ENCODE measurements at regions not wholly inside any gene's neighbourhood (a gene's known extent, or its start where the extent isn't known, plus 50 kb on each side); places are given as distances from the start of the nearest gene placed in this dataset.

DNA sequence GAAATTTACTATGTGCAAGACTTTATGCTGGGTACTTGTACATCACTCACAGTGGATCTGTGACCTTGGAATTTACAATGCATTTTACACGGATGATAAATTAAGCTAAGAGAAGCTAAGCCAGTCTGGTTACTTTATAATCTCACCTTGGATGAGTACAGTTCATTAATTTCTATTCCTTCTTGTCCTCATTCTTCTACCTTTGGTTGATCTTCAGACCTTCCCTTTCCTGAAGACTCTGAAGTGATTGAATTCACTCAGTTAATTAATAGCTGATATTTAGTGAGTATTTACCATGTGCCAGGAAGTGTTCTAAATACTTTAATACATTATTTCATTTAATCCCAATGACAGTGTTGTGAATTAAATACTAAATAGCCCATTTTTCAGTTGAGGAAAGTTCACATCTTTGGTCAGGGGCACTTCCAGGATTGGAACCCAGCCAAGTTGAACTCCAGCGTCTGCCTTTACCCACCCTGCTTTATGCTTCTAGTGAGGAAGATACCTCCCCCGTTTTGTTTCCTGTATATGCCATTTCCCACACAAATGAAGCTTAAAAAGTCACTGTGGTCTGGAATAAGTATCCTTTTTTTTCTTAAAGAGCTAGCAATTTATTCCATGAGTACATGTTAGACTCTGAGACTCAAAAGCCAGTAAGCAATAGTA is 146.6 kb downstream of the TLR5 start:
- no peak for DNase-seq (ENCODE audit: low read depth)

DNA sequence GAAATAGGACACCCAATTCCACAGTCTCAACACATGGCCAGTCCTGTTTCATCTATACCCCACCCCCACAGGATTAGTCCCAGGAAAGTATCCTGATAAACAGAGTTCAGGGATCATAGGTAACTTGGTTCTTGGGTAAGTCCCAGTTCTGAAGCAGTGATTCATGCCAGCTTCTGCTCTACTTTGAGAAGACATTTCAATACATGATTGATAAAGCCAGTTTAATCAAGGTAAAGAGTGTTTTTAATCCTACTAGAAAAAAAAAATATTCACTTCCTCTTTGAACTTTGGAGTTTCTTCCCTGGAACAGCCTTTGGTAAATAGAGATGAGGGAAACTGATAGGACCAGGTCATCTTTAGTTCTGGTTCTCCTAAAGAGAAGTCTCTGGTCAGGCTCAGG is 142.4 kb downstream of the TLR5 start:
- no peak for DNase-seq (ENCODE audit: low read depth)

DNA sequence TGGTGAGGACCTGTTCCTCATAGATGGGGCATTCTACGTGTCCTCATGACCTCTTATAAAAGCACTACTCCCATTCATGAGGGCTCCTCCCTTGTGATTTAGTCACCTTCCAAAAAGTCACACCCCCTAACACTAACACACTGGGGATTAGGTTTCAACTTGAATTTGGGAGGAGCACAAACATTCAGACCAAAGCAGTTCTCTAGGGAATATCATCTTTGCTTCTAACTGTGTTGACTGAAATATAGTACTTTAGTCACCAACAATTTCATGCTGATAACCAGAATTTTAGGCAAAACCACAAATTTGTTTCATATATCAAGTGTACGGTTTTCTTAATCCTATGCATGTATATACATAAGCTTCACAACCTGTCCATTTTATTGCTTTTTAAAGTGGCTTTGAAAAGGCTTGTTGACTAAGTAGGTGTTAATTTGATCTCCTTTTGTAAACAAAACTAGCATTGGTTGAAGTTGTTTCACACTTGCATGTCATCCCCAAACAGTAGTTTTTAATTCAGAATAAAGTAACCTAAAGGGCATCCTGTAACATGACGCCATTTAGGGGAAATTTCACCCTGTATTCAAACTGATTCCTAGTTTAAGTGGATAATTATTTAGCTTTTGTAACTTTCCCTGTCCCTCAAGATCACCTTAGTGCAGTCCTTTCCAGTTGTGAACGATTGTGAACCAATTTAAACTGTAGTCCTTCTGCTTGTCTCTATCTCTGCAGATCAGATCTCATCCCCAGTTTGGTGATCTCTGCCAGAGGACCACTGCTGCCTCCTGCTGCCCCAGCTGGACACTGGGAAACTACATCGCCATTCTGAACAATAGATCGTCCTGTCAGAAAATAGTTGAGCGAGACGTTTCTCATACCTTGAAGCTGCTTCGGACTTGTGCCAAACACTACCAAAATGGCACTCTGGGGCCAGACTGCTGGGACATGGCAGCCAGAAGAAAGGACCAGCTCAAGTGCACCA is 141.1 kb downstream of the TLR5 start:
- DNase-seq (ENCODE audit: low read depth), result no peak

DNA sequence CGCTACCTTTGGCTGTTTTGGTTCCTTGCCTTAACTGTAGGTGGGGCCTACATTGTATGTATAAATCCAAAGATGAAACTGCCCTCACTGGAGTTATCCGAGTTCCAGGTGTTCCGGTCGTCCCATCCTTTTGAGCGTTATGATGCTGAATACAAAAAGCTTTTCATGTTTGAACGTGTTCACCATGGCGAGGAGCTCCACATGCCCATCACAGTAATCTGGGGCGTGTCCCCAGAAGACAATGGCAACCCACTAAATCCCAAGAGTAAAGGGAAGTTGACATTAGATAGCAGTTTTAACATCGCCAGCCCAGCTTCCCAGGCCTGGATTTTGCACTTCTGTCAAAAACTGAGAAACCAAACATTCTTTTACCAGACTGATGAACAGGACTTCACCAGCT is 139.5 kb downstream of the TLR5 start:
- no peak for DNase-seq (ENCODE audit: low read depth)

DNA sequence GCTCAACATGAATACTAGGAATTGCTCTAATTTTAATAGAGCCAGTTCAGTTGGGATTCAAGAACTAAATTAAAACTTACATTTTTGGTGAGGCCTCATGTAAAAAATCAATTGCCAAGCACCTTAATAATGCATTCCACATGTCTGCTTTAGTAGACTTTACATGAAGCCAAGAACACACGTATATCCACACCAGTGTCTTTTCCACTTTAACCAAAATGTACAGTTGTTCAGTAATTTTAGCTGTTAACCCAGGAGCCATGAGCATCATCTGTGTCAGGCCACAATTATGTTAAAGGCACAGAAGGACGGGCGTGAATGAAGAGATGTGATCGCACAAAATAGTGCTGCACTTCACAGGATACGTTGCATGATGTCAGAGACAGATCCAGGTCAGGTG is 136.7 kb downstream of the TLR5 start:
- DNase-seq (ENCODE audit: low read depth), result no peak

DNA sequence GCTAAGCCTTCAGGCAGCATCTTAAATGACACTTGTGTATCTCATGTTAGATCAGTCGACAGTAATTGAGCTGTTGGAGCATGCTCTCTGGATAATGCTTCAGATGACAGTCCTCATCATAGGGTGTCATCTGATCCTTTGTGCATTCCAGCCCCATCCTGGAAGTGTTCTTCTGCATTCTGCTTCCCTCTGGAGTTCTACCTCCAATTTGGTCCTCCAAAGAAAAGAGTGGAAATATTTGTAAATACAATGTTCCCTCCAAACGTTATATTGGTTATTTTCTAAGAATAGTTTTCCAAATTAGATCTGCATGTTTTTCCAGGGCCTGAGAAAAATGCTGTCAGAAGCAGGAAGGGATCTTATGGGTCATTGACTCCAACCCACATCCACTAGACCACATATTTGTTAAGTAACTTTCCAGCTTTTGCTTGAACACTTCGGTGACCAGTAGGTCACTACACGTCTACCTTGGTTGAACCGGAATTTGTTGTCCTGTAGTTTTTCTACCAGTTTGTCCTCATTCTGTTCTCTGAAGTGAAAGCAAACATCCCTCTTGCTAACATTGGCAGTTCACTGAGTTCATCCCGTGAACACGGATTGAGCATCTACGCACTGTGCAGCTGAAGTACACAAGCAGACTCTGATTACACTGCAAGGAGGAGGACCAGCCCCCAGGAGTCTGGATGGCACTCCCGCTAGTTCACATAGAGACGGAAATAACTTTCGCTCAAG is 136.0 kb downstream of the TLR5 start:
- no peak for DNase-seq (ENCODE audit: low read depth)

DNA sequence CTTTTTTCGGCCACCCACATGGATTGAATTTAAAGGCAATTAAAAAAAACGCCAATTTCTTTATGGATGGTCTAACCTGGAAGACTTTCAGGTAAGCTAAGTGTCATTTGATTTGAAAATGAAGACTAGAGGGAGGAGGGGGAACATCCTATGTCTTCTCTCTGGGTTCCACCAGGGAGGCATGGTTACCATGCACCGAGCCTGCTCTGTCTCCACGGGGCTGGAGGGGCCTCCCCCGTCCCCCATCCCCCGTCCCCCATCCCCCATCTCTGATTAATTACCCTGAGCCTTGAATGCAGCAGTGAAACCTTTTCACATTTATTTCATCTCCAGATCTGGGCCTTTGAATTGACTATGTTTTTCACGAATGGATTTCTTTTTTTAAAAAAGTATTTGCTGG is 135.1 kb downstream of the TLR5 start:
- DNase-seq (ENCODE audit: low read depth), result no peak

DNA sequence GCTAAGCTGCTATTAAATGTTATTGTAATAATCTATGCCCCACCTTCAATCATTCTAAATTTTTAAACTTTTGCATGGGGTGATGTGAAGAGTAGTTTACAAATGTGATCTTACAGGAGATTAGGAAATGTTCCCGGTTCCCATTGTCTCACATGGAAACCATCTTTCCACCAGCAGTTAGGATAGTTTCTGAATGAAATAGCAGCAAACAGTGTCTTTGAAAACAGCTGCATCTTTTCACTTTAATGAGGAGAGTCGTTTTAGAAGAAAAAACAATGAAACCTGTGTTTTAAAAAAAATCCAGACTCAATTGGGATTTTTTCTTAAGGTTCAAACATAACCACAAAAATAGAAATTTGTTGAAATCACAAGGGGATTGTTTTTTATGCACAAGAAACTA is 134.2 kb downstream of the TLR5 start:
- DNase-seq (ENCODE audit: low read depth), result no peak

DNA sequence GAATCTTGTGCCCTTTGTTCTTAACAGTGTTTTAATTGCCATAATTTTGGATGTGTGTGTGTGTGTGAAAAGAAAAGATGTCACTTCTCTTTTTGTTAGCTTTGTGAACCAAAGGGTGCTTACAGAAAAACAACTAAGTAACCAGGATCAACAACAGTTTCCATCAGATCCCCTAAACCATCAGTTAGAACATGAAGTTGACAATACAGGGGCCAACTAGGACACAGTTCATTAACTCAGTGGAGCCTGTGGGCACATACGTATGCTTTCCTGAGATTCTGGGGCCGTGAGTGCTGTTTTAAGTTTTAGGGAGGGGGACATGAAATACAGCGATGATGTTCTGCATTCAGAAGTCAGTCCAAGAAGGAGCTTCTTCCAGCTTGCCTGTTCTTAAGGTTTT is 133.6 kb downstream of the TLR5 start:
- no peak for DNase-seq (ENCODE audit: low read depth)

DNA sequence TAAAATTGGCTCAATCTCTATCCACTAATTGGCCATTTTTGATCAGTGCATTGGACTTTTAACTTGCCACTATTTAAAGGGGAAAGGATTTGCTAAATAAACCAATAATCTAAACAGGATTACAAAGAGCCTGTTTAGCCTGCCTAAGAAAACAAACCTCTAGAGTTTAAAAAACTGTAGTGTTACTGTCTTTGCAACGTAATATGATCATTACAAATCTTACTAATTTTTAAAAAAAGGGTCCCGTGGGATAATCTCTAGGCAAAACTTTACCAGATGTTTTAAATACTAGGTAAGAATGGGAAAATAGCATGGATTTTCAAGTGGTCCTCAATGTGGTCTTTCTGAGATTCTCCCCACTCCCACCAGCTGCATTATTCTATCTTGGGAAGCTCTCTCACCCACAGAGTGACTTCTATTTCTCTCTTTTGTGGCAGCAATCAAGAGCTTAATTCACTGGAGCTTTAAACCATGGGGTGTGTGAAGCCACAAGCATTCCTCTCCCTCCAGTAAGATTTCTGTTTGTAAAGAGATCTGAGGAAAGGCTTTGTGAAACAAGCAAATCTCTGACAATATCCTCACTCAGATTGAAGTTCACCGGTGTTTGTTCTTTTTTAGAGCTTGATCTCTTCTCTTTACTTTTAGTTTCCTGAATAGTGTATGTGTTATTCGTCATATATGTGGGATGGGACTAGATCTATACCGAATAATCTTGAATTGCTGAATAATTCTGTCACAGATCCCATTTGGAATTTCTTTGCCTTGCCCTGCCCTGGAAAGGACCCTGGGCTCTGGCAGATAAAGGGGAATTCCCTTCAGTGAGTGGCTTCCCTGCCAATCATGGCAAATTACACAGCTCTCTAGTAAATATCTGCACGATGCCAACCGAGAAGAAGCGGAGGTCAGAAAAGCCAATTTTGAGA is 132.2 kb downstream of the TLR5 start:
- DNase-seq (ENCODE audit: low read depth), result no peak

DNA sequence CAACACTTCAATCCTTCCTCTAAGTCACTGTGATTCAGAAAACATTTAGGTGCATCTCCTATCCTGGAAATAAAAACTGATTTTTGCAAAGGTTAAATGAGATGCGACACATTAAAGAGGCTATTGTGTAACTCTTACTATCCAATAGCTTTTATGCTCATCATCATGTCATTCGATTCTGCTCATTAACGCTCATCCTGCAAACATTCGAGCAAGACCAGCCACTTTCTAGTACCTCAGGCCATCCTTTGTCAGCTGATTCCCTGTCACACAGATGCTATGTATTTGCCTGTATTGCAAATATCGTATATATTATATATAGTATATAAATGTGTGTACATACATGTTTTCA is 131.6 kb downstream of the TLR5 start:
- no peak for DNase-seq (ENCODE audit: low read depth)

DNA sequence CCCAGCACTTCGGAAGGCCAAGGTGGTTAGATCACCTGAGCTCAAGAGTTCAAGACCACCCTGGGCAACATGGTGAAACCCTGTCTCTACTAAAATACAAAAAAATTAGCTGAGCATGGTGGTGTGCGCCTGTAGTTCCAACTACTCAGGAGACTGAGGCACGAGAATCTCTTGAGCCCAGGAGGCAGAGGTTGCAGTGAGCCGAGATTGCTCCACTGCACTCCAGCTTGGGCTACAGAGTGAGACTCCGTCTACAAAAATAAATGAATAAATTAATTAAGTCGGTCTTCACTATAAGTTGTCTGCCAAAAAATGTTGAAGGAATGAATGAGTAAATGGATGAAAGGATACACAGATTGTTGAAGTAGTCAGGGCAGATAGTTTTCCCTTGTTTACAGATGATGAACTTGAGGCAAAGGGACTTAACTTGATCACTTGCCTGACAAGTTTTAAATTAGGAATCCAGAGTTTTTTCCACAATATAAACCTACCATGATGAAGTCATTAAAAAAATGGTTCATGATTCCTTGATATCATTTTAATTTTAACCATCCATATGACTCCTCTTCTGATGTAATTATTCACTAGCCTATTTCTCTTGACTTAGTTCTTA is 130.8 kb downstream of the TLR5 start:
- no peak for DNase-seq (ENCODE audit: low read depth)

DNA sequence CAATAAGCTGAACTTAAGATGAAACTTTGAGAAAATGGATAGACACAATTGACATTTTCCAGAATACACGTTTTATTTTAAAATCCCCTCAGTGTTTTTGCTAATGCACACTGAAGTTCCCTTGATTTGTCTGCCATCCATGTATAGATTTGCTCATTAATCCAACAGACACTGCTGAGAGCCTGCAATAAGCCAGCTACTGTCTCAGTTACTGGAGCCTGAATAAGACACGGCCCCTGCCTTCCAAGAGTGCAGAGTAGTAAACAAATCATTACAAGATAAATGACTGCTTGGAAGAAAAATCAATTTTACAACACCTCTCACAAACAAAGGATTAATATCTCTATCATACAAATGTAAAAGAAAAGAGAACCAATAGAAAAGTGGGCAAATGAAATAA is 130.1 kb downstream of the TLR5 start:
- DNase-seq (ENCODE audit: low read depth), result no peak

DNA sequence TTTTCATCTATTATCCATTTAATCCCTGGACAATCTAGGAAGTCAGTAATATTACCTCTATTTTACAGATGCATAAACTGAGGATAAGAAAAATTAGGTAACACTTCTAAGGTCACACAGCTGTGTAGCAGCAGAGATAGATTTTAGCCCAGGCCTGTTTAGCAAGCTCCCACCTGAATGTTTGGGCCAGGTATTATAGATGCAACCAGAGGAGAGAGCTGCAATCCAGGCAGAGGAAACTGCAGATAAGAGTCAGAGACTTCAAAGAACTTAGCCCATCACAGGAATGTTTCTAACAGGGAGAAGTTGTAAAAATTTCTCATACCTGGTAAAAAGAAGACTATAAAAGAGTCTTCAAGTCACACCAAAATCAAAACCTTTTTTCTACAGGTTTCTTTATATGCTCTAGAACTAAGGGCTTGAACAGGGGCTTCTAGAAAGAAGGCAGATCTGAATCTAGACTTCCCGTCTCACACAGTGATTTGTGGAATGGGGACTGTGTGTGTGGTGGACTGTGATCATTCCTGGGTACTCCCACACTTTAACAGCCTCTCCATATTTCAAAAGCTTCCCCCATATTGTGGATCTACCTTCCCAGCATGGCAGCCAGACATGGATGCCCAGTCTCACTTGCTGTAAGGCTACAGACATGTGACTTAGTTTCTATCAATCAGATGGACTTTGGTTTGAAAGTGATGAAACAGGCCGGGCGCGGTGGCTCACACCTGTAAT is 128.7 kb downstream of the TLR5 start:
- DNase-seq (ENCODE audit: low read depth), result no peak

DNA sequence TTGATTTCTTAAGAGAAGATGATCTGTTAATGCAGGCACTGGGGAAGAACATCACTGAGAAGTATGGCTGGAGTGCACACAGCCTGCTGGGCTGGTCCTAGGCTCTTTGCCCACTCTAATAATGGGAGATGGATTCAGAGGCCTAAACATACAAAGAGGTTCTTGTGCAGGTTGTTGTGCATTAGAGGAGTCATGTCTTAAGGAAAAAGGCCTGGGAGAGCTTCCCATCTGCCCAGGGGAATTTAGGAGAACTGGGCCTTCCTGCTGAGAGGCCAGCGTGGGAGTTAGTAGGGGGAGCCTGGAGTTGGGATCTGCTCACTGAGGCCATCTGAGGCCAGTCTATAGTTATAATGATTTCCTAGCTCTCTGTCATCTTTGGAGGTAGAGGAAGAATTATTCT is 126.7 kb downstream of the TLR5 start:
- DNase-seq (ENCODE audit: low read depth), result no peak

DNA sequence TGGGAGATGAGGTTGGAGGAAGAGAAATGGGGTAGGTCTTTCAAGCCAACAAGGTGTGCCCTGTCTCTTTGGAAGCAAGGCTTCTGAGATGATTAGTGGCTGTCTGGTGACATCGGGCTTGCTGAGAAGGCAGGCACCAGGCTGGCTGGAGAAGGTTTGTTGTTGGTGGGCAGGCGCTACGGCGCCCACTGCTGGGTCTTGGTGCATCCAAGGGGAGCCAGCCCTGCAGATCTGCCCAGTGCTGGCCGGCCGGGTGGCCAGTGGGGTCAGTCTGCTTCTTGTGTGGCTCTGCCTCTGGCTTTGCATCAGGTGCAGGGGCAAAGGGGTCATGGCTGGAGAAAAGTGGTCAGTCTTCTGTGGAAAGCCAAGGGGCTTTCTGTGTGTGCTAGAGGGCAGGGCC is 126.2 kb downstream of the TLR5 start:
- DNase-seq (ENCODE audit: low read depth), result no peak

DNA sequence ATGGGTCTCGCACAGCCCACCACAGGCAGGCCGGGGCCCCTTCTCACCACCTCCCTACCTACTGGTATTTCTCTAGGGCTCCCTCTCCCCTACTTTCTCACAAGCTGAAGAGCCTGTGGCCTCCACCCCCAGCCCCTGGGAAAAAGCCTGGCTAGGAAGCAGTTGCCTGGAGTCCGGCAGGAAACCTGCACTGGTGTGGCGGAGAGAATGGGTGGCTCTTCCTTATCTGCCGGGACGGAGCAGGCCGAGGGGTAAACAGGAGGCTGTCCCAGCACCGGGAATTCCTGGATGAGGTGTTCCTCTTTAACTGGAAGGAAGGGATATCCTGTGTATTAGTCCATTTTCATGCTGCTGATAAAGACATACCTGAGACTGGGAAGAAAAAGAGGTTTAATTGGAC is 125.8 kb downstream of the TLR5 start:
- no peak for DNase-seq (ENCODE audit: low read depth)

DNA sequence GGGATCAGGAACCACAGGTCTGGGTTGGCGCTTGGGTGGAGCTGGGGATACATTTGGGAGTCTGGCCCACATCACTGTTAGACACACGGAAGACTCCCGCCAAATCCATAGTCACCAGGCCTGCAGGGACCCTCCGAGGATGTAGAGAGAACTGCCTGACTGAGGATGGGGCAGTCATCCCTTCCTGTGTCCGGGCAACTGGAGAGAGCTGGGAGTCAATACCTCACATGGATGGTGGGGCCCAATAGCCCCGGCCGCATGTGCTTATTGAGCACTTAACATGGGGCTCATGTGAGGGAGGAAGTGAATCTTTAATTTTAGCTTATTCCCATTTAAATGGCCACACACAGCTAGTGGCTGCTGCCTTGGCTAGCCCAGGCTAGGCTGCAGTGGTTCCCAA is 124.5 kb downstream of the TLR5 start:
- no peak for DNase-seq (ENCODE audit: low read depth)

DNA sequence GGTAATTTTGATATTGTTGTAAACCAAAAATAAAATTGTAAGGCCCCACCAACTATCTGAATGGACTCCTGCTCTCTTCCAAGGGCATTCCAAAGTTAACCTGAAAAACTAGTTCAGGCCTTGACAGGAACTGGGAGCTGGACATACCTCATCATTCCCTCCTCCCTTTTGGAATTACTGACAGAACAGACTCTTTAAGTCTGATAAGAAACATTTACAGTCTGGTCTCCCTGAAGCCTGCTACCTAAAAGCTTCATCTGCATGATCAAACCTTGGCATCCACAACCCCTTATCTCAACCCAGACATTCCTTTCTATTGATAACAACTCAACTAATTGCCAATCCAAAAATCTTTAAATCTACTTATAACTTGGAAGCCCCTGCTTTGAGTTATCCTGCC is 123.8 kb downstream of the TLR5 start:
- no peak for DNase-seq (ENCODE audit: low read depth)

DNA sequence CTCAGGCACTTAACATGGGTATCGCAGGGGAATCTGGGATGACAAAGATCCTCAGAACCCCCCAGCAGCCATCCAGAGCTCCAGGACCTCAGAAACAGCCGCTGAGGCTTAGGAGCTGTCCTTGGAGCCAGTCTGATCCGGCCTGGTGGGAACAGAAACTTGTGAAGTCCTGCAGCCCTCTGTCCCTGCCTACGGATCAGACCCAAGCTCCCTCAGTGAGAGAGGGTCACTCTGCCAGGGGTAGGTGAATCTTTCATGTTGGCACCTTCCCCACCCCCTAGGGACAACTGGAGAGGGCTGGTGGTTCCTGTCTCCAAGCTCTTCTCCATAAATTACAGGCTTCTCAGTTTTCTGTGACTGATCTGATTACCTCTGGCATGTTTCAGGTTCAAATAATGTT is 122.3 kb downstream of the TLR5 start:
- no peak for DNase-seq (ENCODE audit: low read depth)

All from GM04504 (cell line).